Left renal cortex interstitium (tissue), 4 donors: ENCODE measurements at regions not wholly inside any gene's neighbourhood (a gene's known extent, or its start where the extent isn't known, plus 50 kb on each side); places are given as distances from the start of the nearest gene placed in this dataset.
"Not testable (repeated sequence)": the region's sequence is repeated elsewhere in the genome, so short reads cannot be mapped to it uniquely, and the experiment has no call there.

Source experiments
- DNase-seq, 4 donors: peaks; one replicate each; pipeline ENCODE4 v3.0.0-alpha.2; 2013; ENCODE audit warnings: low read depth in 4 of 4, low spot score in 2 of 4, missing footprints in 1 of 4

DNA sequence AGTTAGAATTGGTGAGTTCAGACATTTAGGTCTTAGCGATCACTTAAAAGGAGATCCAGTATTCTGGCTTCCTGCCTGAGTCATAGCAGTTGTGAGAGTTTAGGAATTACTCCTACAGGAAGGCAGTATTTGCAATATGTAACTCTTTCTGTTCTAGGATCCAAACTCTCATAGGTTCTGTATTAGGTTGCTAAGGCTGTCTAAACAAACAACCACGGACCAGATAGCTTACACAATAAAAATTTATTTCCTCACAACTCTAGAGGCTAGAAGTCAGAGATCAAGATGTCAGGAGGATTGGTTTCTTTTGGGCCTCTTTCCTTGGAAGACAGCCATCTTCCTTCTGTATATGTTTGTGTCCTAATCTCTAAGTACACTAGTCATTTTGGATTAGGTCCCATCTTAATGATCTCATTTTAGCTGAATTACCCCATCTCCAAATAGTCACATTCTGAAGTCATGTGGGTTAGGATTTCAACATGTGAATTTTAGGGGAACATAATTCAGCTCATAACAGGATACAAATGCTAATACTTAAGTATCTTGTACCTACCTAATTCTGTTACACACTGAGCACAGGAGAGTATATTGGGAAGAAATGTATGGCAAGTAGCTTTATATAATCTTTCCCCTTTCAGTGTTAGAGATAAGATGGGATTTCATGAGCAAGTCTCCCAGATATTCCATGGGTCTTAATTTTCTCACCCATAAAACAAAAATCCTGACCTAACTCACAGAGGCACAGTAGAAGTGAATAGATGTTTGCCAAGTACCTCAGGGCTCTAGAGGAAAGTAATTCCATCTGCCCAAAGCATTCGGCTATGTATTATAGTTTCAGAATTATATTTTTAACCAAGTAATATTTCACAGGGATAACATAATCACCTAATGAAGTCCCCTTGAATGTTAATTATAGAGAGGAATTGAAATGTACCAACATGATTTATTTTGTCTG, 144.4 kb downstream of the PTBP2 start:
- peak in 3 of 4 donors; percentile 18 to 24 (median 23) for DNase-seq

- DNase-seq = no peak
These were observed 151.2 kb downstream of the PTBP2 start for GRCh38 chr1:96872757-96873156.

GRCh38 chr1:96878640-96879039, 157.1 kb downstream of the PTBP2 start:
- DNase-seq = no peak

GRCh38 chr1:96880626-96881025, 159.0 kb downstream of the PTBP2 start:
- DNase-seq = no peak

DNA sequence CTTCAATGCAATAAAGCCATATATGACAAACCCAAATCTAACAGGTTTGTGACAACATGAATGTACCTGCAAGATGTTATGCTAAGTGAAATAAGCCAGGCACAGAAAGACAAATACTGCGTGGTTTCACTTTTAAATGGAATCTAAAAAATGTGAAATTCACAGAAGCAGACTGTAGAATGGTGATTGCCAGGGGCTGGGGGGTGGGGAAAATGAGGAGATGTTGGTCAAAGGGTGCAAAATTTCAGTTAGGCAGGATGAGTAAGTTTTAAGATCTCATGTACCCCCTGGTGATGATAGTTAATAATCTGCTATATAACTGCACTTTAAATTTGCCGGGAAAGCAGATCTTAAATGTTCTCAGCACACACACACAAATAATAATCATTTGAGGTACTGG, 160.5 kb downstream of the PTBP2 start:
- DNase-seq = no peak

DNA sequence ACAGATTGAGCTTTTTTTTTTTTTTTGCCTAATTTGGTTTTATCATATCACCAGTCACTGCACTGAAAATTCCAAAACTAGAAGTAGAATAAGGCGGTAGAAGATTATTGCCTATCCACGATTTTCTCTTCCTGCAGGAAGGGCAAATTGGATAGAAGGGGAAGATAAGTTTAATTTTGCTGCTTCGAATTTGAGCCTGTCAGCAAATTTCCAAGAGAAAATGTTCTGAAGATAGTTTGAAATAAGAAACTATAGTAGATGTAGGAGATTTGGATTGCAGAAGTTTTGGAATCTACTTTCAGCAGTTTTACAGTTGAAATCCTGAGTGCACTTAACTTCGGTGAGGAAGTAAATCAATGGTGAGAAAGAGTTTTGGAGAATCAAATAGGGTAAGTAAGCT, 164.9 kb downstream of the PTBP2 start:
- DNase-seq = no peak

DNA sequence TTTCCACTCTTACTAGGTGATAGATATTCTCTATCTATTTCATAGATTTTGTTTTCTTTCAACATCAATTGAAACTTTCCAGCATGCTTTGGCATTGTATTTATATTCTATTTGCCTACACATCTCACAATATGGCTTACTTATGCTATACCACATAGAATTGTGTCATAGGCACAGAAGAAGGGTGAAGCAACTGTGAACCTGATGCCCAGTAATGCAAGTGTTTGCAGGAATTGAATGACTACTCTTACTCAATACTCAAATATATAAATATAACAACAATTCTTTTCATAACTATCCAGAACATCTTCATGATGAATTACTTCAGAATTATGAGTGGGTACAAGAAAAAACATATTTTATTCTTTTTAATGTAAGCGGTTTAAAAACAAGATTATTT, 165.9 kb downstream of the PTBP2 start:
- no peak for DNase-seq

DNA sequence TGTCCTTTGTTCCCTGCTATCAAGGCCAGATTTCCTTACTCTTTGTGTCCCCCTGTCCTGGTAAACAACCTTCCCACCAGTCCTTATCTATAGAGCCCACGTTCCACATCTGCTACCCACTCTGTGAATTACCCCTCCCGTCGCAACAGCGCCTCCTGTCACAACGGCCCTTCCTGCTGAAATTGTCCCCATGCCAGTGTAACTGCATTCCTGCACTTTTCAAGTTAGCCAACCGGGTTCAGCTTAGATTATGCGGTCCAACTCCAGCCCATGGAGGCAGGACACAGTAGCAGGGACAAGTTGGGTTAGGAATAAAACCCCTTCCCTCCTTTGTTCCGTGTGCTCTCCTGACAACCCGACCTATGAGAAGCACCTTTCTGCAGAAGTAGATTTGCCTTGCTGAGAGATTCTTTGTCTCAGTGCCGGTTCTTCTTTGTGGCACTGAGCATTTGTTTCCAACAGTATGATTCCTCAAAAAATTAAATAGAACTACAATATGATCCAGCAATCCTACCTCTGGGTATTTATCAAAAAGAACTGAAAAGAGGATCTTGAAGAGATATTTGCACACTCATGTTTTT, 180.3 kb downstream of the PTBP2 start:
- no peak for DNase-seq

GRCh38 chr1:96912248-96912647, 190.7 kb downstream of the PTBP2 start:
- no peak for DNase-seq

DNA sequence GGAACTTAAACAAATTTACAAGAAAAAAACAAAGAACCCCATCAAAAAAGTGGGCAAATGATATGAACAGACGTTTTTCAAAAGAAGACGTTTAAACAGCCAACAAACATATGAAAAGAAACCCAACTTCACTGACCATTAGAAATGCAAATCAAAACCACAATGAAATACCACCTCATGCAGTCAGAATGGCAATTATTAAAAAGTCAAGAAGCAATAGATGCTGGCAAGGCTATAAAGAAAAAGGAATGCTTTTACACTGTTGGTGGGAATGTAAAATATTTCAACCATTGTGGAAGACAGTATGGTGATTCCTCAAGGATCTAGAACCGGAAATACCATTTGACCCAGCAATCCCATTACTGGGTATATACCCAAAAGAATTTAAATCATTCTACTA, 194.1 kb downstream of the PTBP2 start:
- DNase-seq = not testable (repeated sequence)

DNA sequence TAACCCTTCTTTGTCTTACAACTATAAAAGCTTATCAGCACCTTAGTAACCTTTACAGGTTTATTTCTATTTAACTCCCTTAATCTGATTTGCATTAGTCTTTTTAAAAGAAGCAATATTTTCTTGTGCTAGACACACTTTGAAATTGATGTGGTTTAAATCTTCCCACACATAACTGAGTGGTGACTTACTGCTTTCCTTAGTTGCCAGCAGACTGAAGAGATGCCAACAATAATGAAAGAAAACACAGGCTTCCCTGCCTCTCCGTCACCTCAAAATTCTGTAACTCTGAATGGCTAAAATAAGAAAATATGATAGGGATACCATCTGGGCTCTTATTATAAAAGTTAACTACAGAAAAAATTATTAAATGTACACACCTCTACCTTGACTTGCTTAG, 196.8 kb downstream of the PTBP2 start:
- no peak for DNase-seq

DNA sequence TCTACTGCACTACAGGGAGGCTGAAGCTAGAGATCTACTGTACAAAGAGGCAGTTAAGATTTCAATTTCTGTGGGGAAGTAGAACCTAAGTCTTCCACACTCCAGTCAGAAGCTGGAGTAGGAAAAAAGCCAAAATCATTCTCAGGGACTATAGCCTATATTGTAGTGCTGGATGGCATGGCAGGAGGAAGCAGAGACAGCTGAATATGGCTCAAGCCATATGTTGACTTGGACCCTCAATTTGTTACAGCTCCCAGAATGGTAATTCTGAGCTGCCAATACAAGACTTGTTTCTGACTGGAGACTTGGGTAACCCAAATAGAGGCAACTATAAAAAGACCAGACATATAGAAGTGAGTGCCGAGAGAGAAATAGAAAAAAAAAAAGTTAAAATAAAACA, 200.6 kb downstream of the PTBP2 start:
- no peak for DNase-seq

DNA sequence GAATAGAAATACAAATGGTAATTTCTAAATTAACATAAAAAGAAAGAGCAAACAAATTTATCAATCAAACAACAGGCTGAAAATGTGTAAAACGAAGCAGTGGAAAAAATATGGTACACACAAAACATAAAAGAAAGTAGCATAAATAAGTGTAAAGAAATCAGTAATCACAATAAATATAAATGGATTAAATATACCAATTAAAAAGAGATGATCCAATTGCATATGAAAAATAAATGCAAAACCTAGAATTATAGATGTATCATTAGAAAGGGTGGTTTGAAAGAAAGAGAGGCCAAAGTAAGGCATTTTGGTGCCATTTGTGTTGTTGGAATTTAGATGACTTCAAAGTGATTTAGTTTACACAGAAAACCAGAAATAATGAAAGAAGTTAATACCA, 202.2 kb downstream of the PTBP2 start:
- DNase-seq = no peak

DNA sequence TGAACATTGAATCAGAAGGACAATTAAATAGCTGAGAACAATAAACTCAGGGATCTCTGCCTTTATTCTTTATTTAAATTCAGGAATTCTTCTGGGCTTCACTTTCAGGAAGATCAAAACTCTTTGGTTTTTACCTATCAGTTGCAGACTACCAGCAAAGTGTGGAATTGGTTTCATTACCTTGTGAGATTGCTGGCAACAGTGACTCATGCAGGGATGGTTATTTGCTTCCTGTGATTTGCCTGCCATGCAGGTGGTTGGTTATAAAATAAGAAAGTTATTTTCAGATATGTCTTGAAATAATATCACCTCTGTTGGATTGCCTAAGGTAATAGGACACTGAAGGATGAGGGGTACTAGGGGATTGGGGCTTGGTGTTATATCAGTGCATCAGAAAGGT, 204.6 kb downstream of the PTBP2 start:
- DNase-seq = no peak

- no peak for DNase-seq
These were observed 205.5 kb downstream of the PTBP2 start for GRCh38 chr1:96927125-96927524.

GRCh38 chr1:96931136-96931535, 209.6 kb downstream of the PTBP2 start:
- DNase-seq = no peak

DNA sequence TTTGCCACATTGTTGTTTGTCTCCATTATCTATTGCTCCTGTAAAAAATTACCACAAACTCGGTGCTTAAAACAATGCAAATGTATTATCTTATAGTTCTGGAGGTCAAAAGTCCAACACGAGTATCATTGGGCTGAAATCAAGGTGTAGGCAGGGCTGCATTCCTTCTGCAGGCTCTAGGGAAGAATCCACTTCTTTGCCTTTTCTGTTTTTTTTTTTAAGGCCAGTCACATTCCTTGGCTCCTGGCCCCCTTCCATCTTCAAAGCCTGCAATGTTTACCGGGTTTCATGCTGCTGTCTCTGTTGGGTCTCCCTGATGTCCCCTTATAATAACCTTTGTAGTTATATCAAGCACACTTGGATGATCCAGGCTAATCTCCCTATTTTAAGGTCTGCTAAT, 212.7 kb downstream of the PTBP2 start:
- no peak for DNase-seq

DNA sequence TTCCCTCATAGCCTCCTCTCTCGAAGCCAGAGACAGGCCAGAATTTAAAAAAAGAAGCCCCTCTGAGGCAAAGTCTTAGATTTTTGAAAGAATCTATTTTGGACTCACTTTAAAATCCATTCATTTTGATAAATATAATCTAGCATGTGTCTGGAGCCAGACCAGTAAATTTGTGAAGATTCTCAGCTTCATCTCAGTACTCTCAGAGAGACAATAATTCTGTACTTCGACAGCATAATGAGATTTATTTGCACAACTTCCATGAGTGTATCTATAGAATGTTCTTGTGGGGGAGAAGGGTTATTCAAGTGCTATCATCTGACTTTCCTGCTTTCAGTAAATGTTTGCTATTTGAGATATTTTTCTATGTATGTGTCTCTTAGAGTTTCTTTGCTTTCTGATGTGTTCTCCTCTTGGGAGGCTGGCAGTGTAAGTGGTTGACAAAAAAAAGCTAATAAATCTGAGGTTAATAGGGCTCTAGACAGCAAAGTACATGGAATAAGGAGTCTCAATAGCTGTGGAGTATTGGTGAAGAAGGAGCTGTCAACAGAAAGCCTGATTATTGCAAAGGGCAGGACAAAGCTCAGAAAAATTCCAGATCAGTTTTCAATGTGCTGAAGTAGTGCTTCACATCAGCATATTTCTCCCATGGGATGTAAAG, 223.0 kb downstream of the PTBP2 start:
- no peak for DNase-seq

- DNase-seq = no peak
These were observed 224.0 kb downstream of the PTBP2 start for GRCh38 chr1:96945509-96946084.

- DNase-seq = no peak
These were observed 233.9 kb downstream of the PTBP2 start for GRCh38 chr1:96955307-96956012.

DNA sequence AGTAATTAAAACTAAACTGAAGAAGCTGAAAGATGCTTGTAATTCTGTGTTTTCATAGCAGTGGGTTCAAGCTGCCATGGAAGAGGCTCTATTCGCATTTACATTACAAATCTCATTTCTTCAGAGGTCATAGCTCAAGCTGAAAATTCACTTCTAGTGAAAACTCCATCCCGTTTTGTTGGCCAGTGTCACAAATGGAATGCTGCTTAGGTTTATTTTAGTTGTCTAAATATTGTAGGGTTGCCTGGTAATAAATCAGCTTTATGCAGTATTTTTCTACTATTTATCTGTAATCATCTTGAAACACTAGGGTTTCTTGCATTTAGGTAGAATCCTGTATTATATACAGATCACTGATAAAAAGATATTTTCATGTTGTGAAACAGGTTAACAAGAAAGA, 240.6 kb downstream of the PTBP2 start:
- no peak for DNase-seq
